GM18868 (cell line): ENCODE measurements at regions not wholly inside any gene's neighbourhood (a gene's known extent, or its start where the extent isn't known, plus 50 kb on each side); places are given as distances from the start of the nearest gene placed in this dataset.

Experiments
- ATAC-seq: cut with Tn5 transposase; IDR thresholded peaks from one replicate; pipeline ENCODE4 v1.9.1; 2021; ENCODE audit warnings: mild to moderate bottlenecking, moderate library complexity; ENCODE audit not compliant: unreplicated experiment

DNA sequence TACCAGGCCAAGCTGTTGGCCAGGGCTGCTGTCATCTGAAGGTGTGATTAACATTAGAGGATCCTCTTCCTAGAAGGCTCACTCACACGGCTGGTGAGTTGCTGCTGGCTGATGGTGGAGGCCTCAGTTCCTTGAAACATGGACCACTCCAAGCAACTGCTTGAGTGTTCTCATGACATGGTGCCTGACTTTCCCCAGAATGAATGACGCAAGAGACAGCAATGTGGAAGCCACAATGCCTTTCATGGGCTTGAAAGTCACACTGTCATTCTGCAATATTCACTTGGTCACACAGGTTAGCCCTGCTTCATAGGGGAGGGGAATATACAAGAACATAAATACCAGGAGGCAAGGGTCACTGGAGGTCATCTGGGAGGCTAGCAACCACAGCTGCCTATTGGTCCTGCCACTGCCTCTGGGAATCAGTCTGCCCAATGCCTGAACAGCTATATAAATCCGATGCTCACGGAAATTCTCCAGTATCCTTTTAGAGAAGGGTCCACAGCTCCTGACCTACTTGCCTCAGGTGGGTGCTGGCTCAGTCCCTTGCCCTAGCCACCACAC lies 97.1 kb upstream of the MAML3 start:
- no peak for ATAC-seq

DNA sequence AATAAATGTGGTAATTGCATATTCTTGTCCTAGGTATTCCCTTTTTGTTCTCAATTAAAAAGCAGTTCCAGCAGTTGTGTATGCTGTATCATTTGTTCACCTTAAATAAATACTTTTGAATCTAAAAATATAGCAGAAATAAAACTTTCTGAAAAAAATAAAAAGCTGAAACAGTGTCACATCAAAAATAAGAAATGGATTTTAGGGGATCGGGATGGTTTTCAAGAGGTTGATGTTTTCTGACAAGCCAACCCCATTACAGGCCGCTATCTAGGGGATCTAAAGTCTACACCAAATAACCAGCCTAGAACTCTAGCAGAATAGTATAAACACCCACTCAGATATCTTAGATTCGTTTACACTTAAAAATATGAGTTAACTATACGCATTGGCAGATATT lies 95.4 kb upstream of the MAML3 start:
- ATAC-seq: no peak

DNA sequence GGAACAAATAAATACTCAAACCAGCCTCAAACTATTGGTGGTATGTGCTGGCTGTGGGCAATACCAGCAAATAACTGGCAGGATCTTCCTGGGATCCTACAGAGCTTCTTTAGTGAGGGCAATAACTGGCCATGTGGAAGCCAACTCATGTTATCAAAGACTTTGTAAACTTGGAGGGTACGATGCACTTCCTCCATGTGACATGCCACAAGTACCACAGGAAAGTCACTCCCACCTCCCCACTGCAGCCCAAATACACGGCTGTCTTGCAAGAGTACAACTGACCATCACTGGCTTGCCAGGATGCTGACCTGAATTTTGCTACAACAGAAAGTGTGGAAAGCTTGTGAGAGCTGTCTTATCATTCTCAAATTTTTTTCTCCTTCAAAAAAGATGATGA lies 93.3 kb upstream of the MAML3 start:
- no peak for ATAC-seq

- no peak for ATAC-seq
Measured at GRCh38 chr4:140246216-140246615, 92.2 kb upstream of the MAML3 start.

- ATAC-seq: no peak
Measured at GRCh38 chr4:140244328-140244727, 90.3 kb upstream of the MAML3 start.

DNA sequence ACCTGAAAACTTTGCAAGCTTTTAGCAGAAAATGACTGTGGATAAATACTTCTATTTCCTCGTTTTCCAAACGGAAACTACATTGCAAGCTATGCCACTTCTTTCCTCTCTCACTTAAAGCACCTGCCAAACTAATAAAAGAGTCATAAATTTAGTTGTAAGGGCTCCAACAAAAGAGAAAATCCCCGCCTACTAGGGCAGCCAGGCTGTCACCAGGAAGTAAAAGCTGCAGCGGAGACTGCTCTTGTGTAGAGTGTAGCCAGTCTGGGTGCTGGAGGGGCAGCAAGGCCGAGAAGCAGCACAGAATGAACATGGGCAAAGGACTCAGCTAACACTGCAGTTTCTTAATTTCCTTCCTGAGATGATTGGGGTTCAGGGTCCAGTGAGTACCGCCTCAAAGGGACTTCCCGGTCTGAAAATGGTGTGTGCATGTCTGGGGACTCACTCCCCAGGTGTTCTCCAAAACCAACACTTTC lies 89.3 kb upstream of the MAML3 start:
- ATAC-seq: peak; percentile 80

GRCh38 chr4:140242357-140243277 lies 88.6 kb upstream of the MAML3 start:
- peak; percentile 80 for ATAC-seq

DNA sequence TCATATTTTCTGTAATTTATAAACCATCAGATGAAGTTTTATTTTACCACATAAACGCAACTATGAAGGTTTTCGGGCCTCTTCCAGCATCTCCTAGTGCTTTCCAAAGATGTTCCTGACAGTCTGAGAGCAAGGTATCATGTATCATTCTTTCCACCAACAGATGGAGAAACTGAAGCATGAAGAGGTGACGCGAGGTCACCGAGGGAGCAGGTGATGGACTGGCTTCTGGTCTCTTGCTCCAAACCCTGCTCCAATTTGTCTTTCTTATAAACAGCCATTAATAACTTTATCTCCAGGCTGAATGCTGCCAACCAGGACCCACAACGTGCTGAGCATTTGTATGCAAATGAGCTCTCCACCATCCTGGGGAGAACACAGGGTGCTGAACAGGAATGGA lies 86.3 kb upstream of the MAML3 start:
- no peak for ATAC-seq

GRCh38 chr4:140239311-140239710 lies 85.3 kb upstream of the MAML3 start:
- no peak for ATAC-seq

GRCh38 chr4:140238351-140239056 lies 84.5 kb upstream of the MAML3 start:
- no peak for ATAC-seq

DNA sequence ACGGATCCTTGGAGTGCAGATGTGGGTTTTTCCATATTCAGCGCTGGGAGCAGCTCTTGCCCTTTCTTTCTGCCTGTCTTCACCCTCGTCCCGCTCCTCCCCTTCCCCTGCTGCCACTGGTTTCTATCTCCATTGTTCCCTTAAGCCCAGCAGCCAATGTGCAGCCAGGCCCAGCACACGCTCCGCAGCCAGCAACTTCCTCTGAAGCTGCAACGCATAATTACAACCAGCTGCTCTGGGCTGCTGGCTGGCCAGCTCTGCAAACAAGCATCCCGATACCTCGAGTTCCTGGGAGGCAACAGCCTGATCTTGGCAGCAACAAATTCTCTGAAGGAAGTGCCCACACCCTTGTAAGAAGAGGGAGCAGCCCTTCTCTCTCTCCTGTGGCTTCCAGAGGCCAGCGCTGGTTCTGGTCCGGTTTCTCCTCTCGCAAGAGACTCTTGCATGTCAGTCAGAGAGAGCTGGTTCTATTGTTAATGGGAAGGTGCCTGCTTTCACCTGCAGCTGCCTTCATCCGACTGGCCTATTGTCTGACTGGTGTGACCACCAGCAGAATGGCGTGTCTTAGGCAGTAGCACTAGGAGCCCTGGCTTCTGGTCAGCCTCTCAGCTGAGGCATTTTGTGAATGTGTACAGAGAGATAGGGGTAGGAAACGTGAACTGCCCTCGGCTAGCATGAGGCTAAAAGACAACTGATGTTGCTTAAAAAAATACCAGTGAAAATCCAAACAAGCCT lies 83.8 kb upstream of the MAML3 start:
- ATAC-seq: no peak

- no peak for ATAC-seq
Measured at GRCh38 chr4:140236654-140237169, 82.7 kb upstream of the MAML3 start.

- no peak for ATAC-seq
Measured at GRCh38 chr4:140234697-140235060, 80.7 kb upstream of the MAML3 start.

GRCh38 chr4:140233791-140234696 lies 80.1 kb upstream of the MAML3 start:
- no peak for ATAC-seq

DNA sequence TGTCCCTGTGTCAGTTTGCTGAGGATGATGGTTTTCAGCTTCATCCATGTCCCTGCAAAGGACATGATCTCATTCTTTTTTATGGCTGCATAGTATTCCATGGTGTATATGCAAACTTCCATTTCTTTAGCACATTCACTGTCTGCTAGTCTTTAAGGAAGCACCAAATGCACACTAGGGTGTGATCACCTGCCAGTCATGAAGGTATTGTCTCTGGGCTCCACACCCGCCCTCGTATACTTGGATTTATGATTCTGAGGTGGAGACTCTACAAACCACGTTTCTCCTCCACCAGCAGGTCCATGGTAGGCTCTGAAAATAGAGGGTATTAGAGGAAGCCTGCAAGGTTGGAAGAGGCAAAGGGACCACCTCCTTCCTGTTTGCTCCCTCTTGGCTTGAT lies 75.9 kb upstream of the MAML3 start:
- no peak for ATAC-seq

- ATAC-seq: no peak
Measured at GRCh38 chr4:140227286-140227685, 73.3 kb upstream of the MAML3 start.

DNA sequence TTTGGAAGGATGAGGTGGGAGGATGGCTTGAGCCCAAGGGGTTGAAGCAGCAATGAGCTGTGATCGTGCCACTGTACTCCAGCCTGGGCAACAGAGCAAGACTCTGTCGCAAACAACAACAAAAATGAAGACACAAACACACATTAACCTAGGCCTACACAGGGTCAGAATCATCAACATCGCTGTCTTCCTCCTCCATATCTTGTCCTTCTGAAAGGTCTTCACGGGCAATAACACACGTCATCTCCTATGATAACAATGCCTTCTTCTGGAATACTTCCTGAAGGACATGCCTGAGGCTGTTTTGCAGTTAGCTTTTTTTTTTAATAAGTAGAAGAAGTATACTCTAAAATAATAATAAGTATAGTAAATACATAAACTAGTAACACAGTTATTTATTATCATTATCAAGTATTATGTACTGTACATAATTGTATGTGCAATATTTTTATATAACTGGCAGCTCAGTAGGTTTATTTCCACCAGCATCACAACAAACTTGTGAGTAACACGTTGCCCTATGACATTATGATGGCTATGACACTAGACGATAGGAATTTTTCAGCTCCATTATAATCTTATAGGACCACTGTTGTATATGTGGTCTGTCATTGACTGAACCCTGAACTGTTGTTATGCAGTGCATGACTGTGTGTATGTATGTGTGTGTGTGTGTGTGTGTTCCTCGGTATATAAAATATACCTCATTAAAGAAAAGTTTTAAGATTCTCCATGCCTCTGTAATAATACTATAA lies 69.2 kb upstream of the MAML3 start:
- no peak for ATAC-seq

- no peak for ATAC-seq
Measured at GRCh38 chr4:140222171-140222570, 68.2 kb upstream of the MAML3 start.

- no peak for ATAC-seq
Measured at GRCh38 chr4:140220058-140220457, 66.1 kb upstream of the MAML3 start.
